ENCODE measurements at regions not wholly inside any gene's neighbourhood (a gene's known extent, or its start where the extent isn't known, plus 50 kb on each side); places are given as distances from the start of the nearest gene placed in this dataset.

GRCh38 chr2:42880738-42881690 lies 88.6 kb upstream of the HAAO start:
- no peaks in the 10 kb centered on the region for H3K9me3 ChIP-seq (ENCODE audit: control insufficient read depth, low read length)
- no peaks in the 10 kb centered on the region for H3K27me3 ChIP-seq (ENCODE audit: control insufficient read depth, insufficient read depth, low read length, poor library complexity, severe bottlenecking)
- H3K4me3 ChIP-seq (ENCODE audit: insufficient read depth, low read depth, low read length): no peak overlapping the region
- no peaks in the 10 kb centered on the region for H3K4me1 ChIP-seq (ENCODE audit: control insufficient read depth, insufficient read depth, low read length)
- 93 to 94% methylated on average over 9 of the region's 9 CpGs for WGBS, 2 experiments
- no peaks in the 10 kb centered on the region for H3K36me3 ChIP-seq (ENCODE audit: control insufficient read depth, insufficient read depth, low read length)
- H3K27ac ChIP-seq (ENCODE audit: insufficient read depth, low read depth, low read length, poor library complexity, severe bottlenecking): no peak overlapping the region

GRCh38 chr2:42879913-42880737 lies 87.7 kb upstream of the HAAO start:
- Histone ChIP-seq H3K36me3 (ENCODE audit: control insufficient read depth, insufficient read depth, low read length) (no peaks in the 10 kb centered on the region), H3K4me1 (ENCODE audit: control insufficient read depth, insufficient read depth, low read length) (no peaks in the 10 kb centered on the region), H3K27ac (ENCODE audit: insufficient read depth, low read depth, low read length, poor library complexity, severe bottlenecking) (no peak overlapping the region), H3K27me3 (ENCODE audit: control insufficient read depth, insufficient read depth, low read length, poor library complexity, severe bottlenecking) (no peaks in the 10 kb centered on the region), H3K9me3 (ENCODE audit: control insufficient read depth, low read length) (no peaks in the 10 kb centered on the region), H3K4me3 (ENCODE audit: insufficient read depth, low read depth, low read length) (no peak overlapping the region)
- 93 to 94% methylated on average over 18 of the region's 18 CpGs for WGBS, 2 experiments

GRCh38 chr2:42879121-42879705 lies 86.8 kb upstream of the HAAO start:
- H3K36me3 ChIP-seq (ENCODE audit: control insufficient read depth, insufficient read depth, low read length): no peaks in the 10 kb centered on the region
- no peaks in the 10 kb centered on the region for H3K4me1 ChIP-seq (ENCODE audit: control insufficient read depth, insufficient read depth, low read length)
- H3K27ac ChIP-seq (ENCODE audit: insufficient read depth, low read depth, low read length, poor library complexity, severe bottlenecking): no peak overlapping the region
- H3K4me3 ChIP-seq (ENCODE audit: insufficient read depth, low read depth, low read length): no peak overlapping the region
- no peaks in the 10 kb centered on the region for H3K27me3 ChIP-seq (ENCODE audit: control insufficient read depth, insufficient read depth, low read length, poor library complexity, severe bottlenecking)
- WGBS, 2 experiments: 92 to 95% methylated on average over 6 of the region's 6 CpGs
- no peaks in the 10 kb centered on the region for H3K9me3 ChIP-seq (ENCODE audit: control insufficient read depth, low read length)

- Histone ChIP-seq H3K4me3 (ENCODE audit: insufficient read depth, low read depth, low read length) (no peak overlapping the region), H3K4me1 (ENCODE audit: control insufficient read depth, insufficient read depth, low read length) (no peaks in the 10 kb centered on the region)
- 92 to 94% methylated on average over 4 of the region's 4 CpGs for WGBS, 2 experiments
Observed at GRCh38 chr2:42878581-42878980, 86.2 kb upstream of the HAAO start.

GRCh38 chr2:42877936-42878335 lies 85.6 kb upstream of the HAAO start:
- no peaks in the 10 kb centered on the region for H3K9me3 ChIP-seq (ENCODE audit: control insufficient read depth, low read length)
- WGBS, 2 experiments: 90 to 94% methylated on average over 1 of the region's 1 CpG

More at GRCh38 chr2:42878581-42878980, 86.2 kb upstream of the HAAO start:
- H3K27me3 ChIP-seq (ENCODE audit: control insufficient read depth, insufficient read depth, low read length, poor library complexity, severe bottlenecking): no peaks in the 10 kb centered on the region
- H3K36me3 ChIP-seq (ENCODE audit: control insufficient read depth, insufficient read depth, low read length): no peaks in the 10 kb centered on the region
- no peaks in the 10 kb centered on the region for H3K9me3 ChIP-seq (ENCODE audit: control insufficient read depth, low read length)
- no peak overlapping the region for H3K27ac ChIP-seq (ENCODE audit: insufficient read depth, low read depth, low read length, poor library complexity, severe bottlenecking)

GRCh38 chr2:42877511-42877910 lies 85.1 kb upstream of the HAAO start:
- no peak overlapping the region for H3K4me3 ChIP-seq (ENCODE audit: insufficient read depth, low read depth, low read length)
- H3K9me3 ChIP-seq (ENCODE audit: control insufficient read depth, low read length): no peaks in the 10 kb centered on the region
- H3K27me3 ChIP-seq (ENCODE audit: control insufficient read depth, insufficient read depth, low read length, poor library complexity, severe bottlenecking): no peaks in the 10 kb centered on the region
- H3K4me1 ChIP-seq (ENCODE audit: control insufficient read depth, insufficient read depth, low read length): no peaks in the 10 kb centered on the region
- no peak overlapping the region for H3K27ac ChIP-seq (ENCODE audit: insufficient read depth, low read depth, low read length, poor library complexity, severe bottlenecking)
- no peaks in the 10 kb centered on the region for H3K36me3 ChIP-seq (ENCODE audit: control insufficient read depth, insufficient read depth, low read length)
- 89 to 94% methylated on average over 3 of the region's 3 CpGs for WGBS, 2 experiments

More at GRCh38 chr2:42877936-42878335, 85.6 kb upstream of the HAAO start:
- Histone ChIP-seq H3K36me3 (ENCODE audit: control insufficient read depth, insufficient read depth, low read length) (no peaks in the 10 kb centered on the region), H3K4me1 (ENCODE audit: control insufficient read depth, insufficient read depth, low read length) (no peaks in the 10 kb centered on the region), H3K4me3 (ENCODE audit: insufficient read depth, low read depth, low read length) (no peak overlapping the region), H3K27me3 (ENCODE audit: control insufficient read depth, insufficient read depth, low read length, poor library complexity, severe bottlenecking) (no peaks in the 10 kb centered on the region), H3K27ac (ENCODE audit: insufficient read depth, low read depth, low read length, poor library complexity, severe bottlenecking) (no peak overlapping the region)

- no peak overlapping the region for H3K27ac ChIP-seq (ENCODE audit: insufficient read depth, low read depth, low read length, poor library complexity, severe bottlenecking)
- no peaks in the 10 kb centered on the region for H3K4me1 ChIP-seq (ENCODE audit: control insufficient read depth, insufficient read depth, low read length)
- WGBS, 2 experiments: 92 to 94% methylated on average over 11 of the region's 11 CpGs
Observed at GRCh38 chr2:42876326-42876751, 84.0 kb upstream of the HAAO start.

GRCh38 chr2:42875880-42876279 lies 83.5 kb upstream of the HAAO start:
- Histone ChIP-seq H3K4me3 (ENCODE audit: insufficient read depth, low read depth, low read length) (no peak overlapping the region), H3K4me1 (ENCODE audit: control insufficient read depth, insufficient read depth, low read length) (no peaks in the 10 kb centered on the region), H3K9me3 (ENCODE audit: control insufficient read depth, low read length) (no peaks in the 10 kb centered on the region), H3K27me3 (ENCODE audit: control insufficient read depth, insufficient read depth, low read length, poor library complexity, severe bottlenecking) (no peaks in the 10 kb centered on the region), H3K36me3 (ENCODE audit: control insufficient read depth, insufficient read depth, low read length) (no peaks in the 10 kb centered on the region), H3K27ac (ENCODE audit: insufficient read depth, low read depth, low read length, poor library complexity, severe bottlenecking) (no peak overlapping the region)
- WGBS, 2 experiments: 77 to 78% methylated on average over 3 of the region's 3 CpGs

More at GRCh38 chr2:42876326-42876751, 84.0 kb upstream of the HAAO start:
- Histone ChIP-seq H3K27me3 (ENCODE audit: control insufficient read depth, insufficient read depth, low read length, poor library complexity, severe bottlenecking) (no peaks in the 10 kb centered on the region), H3K36me3 (ENCODE audit: control insufficient read depth, insufficient read depth, low read length) (no peaks in the 10 kb centered on the region), H3K4me3 (ENCODE audit: insufficient read depth, low read depth, low read length) (no peak overlapping the region), H3K9me3 (ENCODE audit: control insufficient read depth, low read length) (no peaks in the 10 kb centered on the region)

- Histone ChIP-seq H3K27me3 (ENCODE audit: control insufficient read depth, insufficient read depth, low read length, poor library complexity, severe bottlenecking) (no peaks in the 10 kb centered on the region), H3K4me3 (ENCODE audit: insufficient read depth, low read depth, low read length) (no peak overlapping the region), H3K36me3 (ENCODE audit: control insufficient read depth, insufficient read depth, low read length) (no peaks in the 10 kb centered on the region), H3K27ac (ENCODE audit: insufficient read depth, low read depth, low read length, poor library complexity, severe bottlenecking) (no peak overlapping the region), H3K4me1 (ENCODE audit: control insufficient read depth, insufficient read depth, low read length) (no peaks in the 10 kb centered on the region), H3K9me3 (ENCODE audit: control insufficient read depth, low read length) (no peaks in the 10 kb centered on the region)
- 83 to 84% methylated on average over 20 of the region's 20 CpGs for WGBS, 2 experiments
Observed at GRCh38 chr2:42874949-42875801, 82.8 kb upstream of the HAAO start.
